ENCODE measurements at regions not wholly inside any gene's neighbourhood (a gene's known extent, or its start where the extent isn't known, plus 50 kb on each side); places are given as distances from the start of the nearest gene placed in this dataset.

GRCh38 chr9:107632216-107632615, 142.6 kb upstream of the KLF4 start:
- no TSS peak for BruUV-seq (replicated peaks)
- Histone ChIP-seq H3K27ac (ENCODE audit: low read length) (no peak overlapping the region), H3K79me2 (ENCODE audit: low read length) (no peaks in the 10 kb centered on the region), H3F3A (ENCODE audit: low read length, unreplicated experiment) (no peaks in the 10 kb centered on the region), H3K9ac (ENCODE audit: low read length) (no peak overlapping the region), H3K27me3 (ENCODE audit: low read length) (no peaks in the 10 kb centered on the region), H3K9me3 (ENCODE audit: low read length) (no peaks in the 10 kb centered on the region), H4K20me1 (ENCODE audit: low read length) (no peaks in the 10 kb centered on the region), H3K4me2 (ENCODE audit: low read length) (no peak overlapping the region), H3K4me1 (ENCODE audit: insufficient read depth, low read length) (no peaks in the 10 kb centered on the region), H3K36me3 (ENCODE audit: low read depth, low read length) (no peaks in the 10 kb centered on the region), H3K9me2 (replicated peaks; ENCODE audit: low read length) (no peaks in the 10 kb centered on the region), H3K4me3 (ENCODE audit: low read length) (no peak overlapping the region), H2AFZ (ENCODE audit: low read length) (no peak overlapping the region)
- ChIA-PET CTCF (no interaction called here), POLR2A (ENCODE audit: unreplicated experiment) (no interaction called here)
- ATAC-seq (no peak), DNase-seq (no peak)
- TF ChIP-seq CTCF (conservative IDR thresholded peaks at IDR 0.05; ENCODE audit: low read depth, low read length), result no peak
- TF ChIP-seq EZH2 (IDR thresholded peaks at IDR 0.05; ENCODE audit: low read length, unreplicated experiment), result no peak
- TF ChIP-seq EZH2phosphoT487 (IDR thresholded peaks at IDR 0.05; ENCODE audit: borderline replicate concordance, low read length), result no peak
- intact Hi-C loops (cut with micrococcal nuclease), result no loop called here

- H3K9ac ChIP-seq (ENCODE audit: low read length), result no peak overlapping the region
- H3K36me3 ChIP-seq (ENCODE audit: low read depth, low read length), result no peaks in the 10 kb centered on the region
- no TSS peak for BruUV-seq (replicated peaks)
- H3K27ac ChIP-seq (ENCODE audit: low read length), result no peak overlapping the region
- no peak overlapping the region for H3K4me3 ChIP-seq (ENCODE audit: low read length)
- POLR2A ChIA-PET (ENCODE audit: unreplicated experiment), result no interaction called here
- H3F3A ChIP-seq (ENCODE audit: low read length, unreplicated experiment), result no peaks in the 10 kb centered on the region
- H3K79me2 ChIP-seq (ENCODE audit: low read length), result no peaks in the 10 kb centered on the region
- CTCF ChIA-PET, result no interaction called here
- TF ChIP-seq CTCF (conservative IDR thresholded peaks at IDR 0.05; ENCODE audit: low read depth, low read length), result no peak
- TF ChIP-seq EZH2phosphoT487 (IDR thresholded peaks at IDR 0.05; ENCODE audit: borderline replicate concordance, low read length), result no peak
- no peak for TF ChIP-seq EZH2 (IDR thresholded peaks at IDR 0.05; ENCODE audit: low read length, unreplicated experiment)
- no peak for DNase-seq
- H3K9me2 ChIP-seq (replicated peaks; ENCODE audit: low read length), result no peaks in the 10 kb centered on the region
- H3K4me2 ChIP-seq (ENCODE audit: low read length), result no peak overlapping the region
- intact Hi-C loops (cut with micrococcal nuclease), result no loop called here
- H3K27me3 ChIP-seq (ENCODE audit: low read length), result no peaks in the 10 kb centered on the region
- H3K9me3 ChIP-seq (ENCODE audit: low read length), result no peaks in the 10 kb centered on the region
- no peaks in the 10 kb centered on the region for H4K20me1 ChIP-seq (ENCODE audit: low read length)
- no peak overlapping the region for H2AFZ ChIP-seq (ENCODE audit: low read length)
- no peaks in the 10 kb centered on the region for H3K4me1 ChIP-seq (ENCODE audit: insufficient read depth, low read length)
- no peak for ATAC-seq
Measured at GRCh38 chr9:107631788-107632187, 142.2 kb upstream of the KLF4 start.

GRCh38 chr9:107630156-107630555, 140.6 kb upstream of the KLF4 start:
- ATAC-seq, result no peak
- CTCF ChIA-PET, result no interaction called here
- DNase-seq, result no peak

More at GRCh38 chr9:107630156-107630555, 140.6 kb upstream of the KLF4 start:
- H2AFZ ChIP-seq (ENCODE audit: low read length), result no peak overlapping the region
- no peaks in the 10 kb centered on the region for H3K4me1 ChIP-seq (ENCODE audit: insufficient read depth, low read length)
- no peak overlapping the region for H3K4me3 ChIP-seq (ENCODE audit: low read length)
- no peak overlapping the region for H3K4me2 ChIP-seq (ENCODE audit: low read length)
- H3K9me3 ChIP-seq (ENCODE audit: low read length), result no peaks in the 10 kb centered on the region
- no peaks in the 10 kb centered on the region for H3K36me3 ChIP-seq (ENCODE audit: low read depth, low read length)
- no TSS peak for BruUV-seq (replicated peaks)
- no peaks in the 10 kb centered on the region for H3F3A ChIP-seq (ENCODE audit: low read length, unreplicated experiment)
- H3K9ac ChIP-seq (ENCODE audit: low read length), result no peak overlapping the region
- no peaks in the 10 kb centered on the region for H3K27me3 ChIP-seq (ENCODE audit: low read length)
- TF ChIP-seq EZH2 (IDR thresholded peaks at IDR 0.05; ENCODE audit: low read length, unreplicated experiment) (no peak), EZH2phosphoT487 (IDR thresholded peaks at IDR 0.05; ENCODE audit: borderline replicate concordance, low read length) (no peak), CTCF (conservative IDR thresholded peaks at IDR 0.05; ENCODE audit: low read depth, low read length) (no peak)
- intact Hi-C loops (cut with micrococcal nuclease), result no loop called here
- no peaks in the 10 kb centered on the region for H4K20me1 ChIP-seq (ENCODE audit: low read length)
- no peak overlapping the region for H3K27ac ChIP-seq (ENCODE audit: low read length)
- H3K9me2 ChIP-seq (replicated peaks; ENCODE audit: low read length), result no peaks in the 10 kb centered on the region
- no peaks in the 10 kb centered on the region for H3K79me2 ChIP-seq (ENCODE audit: low read length)
- POLR2A ChIA-PET (ENCODE audit: unreplicated experiment), result no interaction called here
